IPS DF 6.9 (cell line): ENCODE measurements at regions not wholly inside any gene's neighbourhood (a gene's known extent, or its start where the extent isn't known, plus 50 kb on each side); places are given as distances from the start of the nearest gene placed in this dataset.

Experiments used
- DNase-seq: peaks from one replicate; pipeline ENCODE4 v3.0.0-alpha.2; 2013; ENCODE audit warnings: low read depth, low spot score
- H3K27ac ChIP-seq: one replicate; pipeline ENCODE4 v1.5.1; 2013; ENCODE audit warnings: low read length, control low read depth
- H3K27me3 ChIP-seq: 2 replicates; pipeline ENCODE4 v1.6.1; 2013; ENCODE audit warnings: mild to moderate bottlenecking, low read length; ENCODE audit not compliant: control insufficient read depth, insufficient read depth
- H3K36me3 ChIP-seq: 2 replicates; pipeline ENCODE4 v1.6.1; 2013; ENCODE audit warnings: low read length; ENCODE audit not compliant: control insufficient read depth, insufficient read depth
- H3K4me1 ChIP-seq: 2 replicates; pipeline ENCODE4 v1.6.1; 2013; ENCODE audit warnings: low read length; ENCODE audit not compliant: control insufficient read depth, insufficient read depth
- H3K4me3 ChIP-seq: 2 replicates; pipeline ENCODE4 v1.5.1; 2013; ENCODE audit warnings: mild to moderate bottlenecking, low read length
- H3K9me3 ChIP-seq: 2 replicates; pipeline ENCODE4 v1.6.1; 2013; ENCODE audit warnings: low read length, inconsistent platforms; ENCODE audit not compliant: control insufficient read depth, insufficient read depth
- WGBS: extraction: QIAGEN DNeasy Blood & Tissue Kit; methylation state at CpG from one replicate; pipeline ENCODE4 v1.1.7; 2013; ENCODE audit warnings: mixed read lengths, missing lambda C conversion rate; ENCODE audit not compliant: insufficient read length, insufficient coverage; 5-methylcytosine and 5-hydroxymethylcytosine counted together

DNA sequence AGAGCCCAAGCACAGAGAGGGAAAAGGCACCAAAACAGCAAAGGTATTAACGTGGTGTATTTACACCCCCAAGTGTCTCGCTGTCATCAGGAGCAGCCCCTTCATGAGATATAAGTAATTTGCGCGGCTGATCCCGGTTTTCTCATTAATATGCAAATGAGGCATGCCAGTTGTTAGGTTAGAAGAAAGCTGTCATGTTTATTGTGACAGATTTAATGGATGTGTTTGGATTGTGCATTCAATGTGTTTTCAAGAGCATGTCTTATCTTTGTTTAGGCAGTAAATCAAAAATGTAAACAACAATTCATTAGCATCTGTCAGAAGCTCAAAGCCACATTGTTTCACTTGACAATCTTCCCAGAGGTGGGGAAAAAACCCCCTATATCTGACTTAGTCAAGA lies 56.5 kb upstream of the CTBP2 start:
- H3K27me3 ChIP-seq = no peaks in the 10 kb centered on the region
- H3K9me3 ChIP-seq = no peaks in the 10 kb centered on the region
- H3K36me3 ChIP-seq = no peaks in the 10 kb centered on the region
- no CpG with 5 or more reads among the region's 5 CpGs for WGBS
- no peak overlapping the region for H3K27ac ChIP-seq
- H3K4me3 ChIP-seq = no peak overlapping the region
- H3K4me1 ChIP-seq = no peaks in the 10 kb centered on the region
- no peak for DNase-seq

DNA sequence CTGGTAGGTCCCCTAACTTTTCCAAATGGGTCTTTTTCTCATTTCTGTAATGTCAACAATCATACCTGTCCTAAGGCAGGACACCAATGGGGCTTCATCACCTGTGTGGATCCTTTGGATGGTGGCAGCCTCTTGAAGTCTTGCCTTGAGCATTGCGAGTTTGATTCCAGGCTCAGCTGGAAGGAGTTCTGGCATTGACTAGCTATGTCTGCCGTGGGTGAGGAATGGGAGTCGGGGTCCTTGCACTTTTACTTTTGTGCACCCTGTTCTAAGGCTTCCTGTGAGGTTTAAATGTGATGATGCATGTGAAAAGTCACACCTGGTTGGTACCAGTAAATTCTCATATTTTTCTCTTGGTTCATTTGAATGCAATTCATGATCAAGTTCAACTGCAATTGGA lies 55.9 kb upstream of the CTBP2 start:
- Histone ChIP-seq H3K36me3 (no peaks in the 10 kb centered on the region), H3K4me3 (no peak overlapping the region), H3K27me3 (no peaks in the 10 kb centered on the region), H3K9me3 (no peaks in the 10 kb centered on the region), H3K4me1 (no peaks in the 10 kb centered on the region), H3K27ac (no peak overlapping the region)
- DNase-seq = no peak
- WGBS = no CpG with 5 or more reads among the region's 3 CpGs

DNA sequence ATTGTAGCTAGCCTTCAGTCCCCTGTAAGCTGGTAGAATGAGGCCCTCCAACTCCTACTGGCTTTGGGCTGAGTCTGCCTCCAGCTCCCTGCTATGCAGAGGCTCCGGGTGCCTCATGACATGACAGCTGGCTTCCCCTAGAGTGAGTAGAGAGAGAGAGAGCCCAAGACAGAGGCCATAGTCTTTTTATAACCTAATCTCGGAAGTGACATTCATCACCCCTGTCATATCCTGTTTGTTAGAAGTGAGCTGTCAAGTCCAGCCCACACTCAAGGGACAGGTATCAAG lies 53.9 kb upstream of the CTBP2 start:
- H3K4me3 ChIP-seq = no peak overlapping the region
- no CpG with 5 or more reads among the region's 2 CpGs for WGBS
- H3K4me1 ChIP-seq = no peaks in the 10 kb centered on the region
- no peaks in the 10 kb centered on the region for H3K9me3 ChIP-seq
- H3K27ac ChIP-seq = no peak overlapping the region
- no peaks in the 10 kb centered on the region for H3K36me3 ChIP-seq
- H3K27me3 ChIP-seq = no peaks in the 10 kb centered on the region
- DNase-seq = no peak

DNA sequence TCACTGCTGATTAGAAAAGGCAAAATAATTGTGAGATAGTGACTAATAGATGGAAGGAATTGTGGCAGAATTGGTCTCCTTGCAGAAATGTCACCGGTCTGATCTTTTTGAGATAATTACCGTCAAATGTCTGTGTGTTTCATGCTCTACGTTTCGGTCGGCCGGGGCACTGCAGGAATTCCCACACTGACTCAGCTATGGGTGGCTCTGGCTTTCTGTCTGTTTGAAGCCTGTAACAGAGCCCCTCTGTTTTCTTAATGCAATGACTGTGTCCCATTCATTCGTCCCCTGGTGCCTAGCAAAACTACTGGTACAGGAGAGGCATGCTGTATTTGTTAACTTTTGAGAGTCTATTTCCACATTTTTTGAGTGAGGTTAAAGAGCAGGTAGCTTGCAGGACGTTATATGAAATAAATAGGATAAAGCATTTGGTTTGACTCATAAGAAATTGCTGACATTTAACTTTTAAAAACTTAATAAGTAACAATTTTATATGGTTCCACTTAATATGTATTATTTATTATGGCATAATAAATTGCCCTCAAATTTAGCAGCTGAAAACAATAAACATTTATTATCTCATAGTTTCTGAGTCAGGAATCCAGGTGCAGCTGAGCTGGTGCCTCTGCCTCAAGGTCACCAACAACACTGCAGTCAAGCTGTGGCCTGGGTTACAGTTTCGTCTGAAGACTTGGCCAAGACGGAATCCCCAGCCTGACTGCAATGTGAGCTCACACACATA lies 53.3 kb upstream of the CTBP2 start:
- H3K4me1 ChIP-seq = no peaks in the 10 kb centered on the region; the same call in 1 of the 2 replicates
- H3K27ac ChIP-seq = no peak overlapping the region
- no peaks in the 10 kb centered on the region for H3K27me3 ChIP-seq
- no peak overlapping the region for H3K4me3 ChIP-seq
- WGBS = no CpG with 5 or more reads among the region's 10 CpGs
- H3K9me3 ChIP-seq = no peaks in the 10 kb centered on the region
- H3K36me3 ChIP-seq = no peaks in the 10 kb centered on the region
- no peak for DNase-seq

DNA sequence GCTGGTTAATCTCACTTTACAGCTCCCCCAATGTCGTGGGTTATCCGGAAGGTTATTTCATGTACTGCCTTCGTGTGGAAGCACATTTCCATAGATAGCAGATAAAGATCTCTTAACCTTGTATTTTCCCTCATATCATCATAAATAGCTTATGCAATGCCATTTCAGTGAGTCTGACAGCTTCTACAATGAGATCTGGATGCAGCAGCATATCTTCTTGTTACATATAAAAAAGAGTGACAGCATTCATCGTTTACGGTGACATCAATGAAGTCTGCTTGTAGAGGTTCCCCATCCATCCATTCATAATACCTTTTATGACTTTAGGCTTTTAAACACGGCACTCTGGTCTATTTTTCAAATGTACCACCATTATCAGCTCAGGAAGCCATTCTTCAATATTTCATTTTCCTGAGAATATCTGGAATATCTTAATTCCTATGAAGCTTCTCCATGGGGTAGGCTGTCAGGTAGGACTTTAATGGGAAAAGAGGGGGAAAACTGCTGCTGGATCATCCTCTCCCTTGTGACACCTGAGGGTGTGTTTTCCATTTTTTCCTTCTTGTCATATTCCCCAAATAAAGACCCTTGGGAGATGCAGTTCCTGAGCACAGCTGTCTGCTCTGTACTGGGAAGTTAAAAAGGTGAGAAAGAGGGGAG lies 51.9 kb upstream of the CTBP2 start:
- Histone ChIP-seq H3K27me3 (no peaks in the 10 kb centered on the region), H3K9me3 (no peaks in the 10 kb centered on the region), H3K27ac (no peak overlapping the region), H3K4me3 (no peak overlapping the region), H3K36me3 (no peaks in the 10 kb centered on the region), H3K4me1 (no peaks in the 10 kb centered on the region; the same call in 1 of the 2 replicates)
- no peak for DNase-seq
- no CpG with 5 or more reads among the region's 6 CpGs for WGBS
